Astrocyte (in vitro differentiated cells and primary cell): ENCODE measurements at regions not wholly inside any gene's neighbourhood (a gene's known extent, or its start where the extent isn't known, plus 50 kb on each side); places are given as distances from the start of the nearest gene placed in this dataset.

ENCODE experiments used
- EZH2 ChIP-seq: IDR thresholded peaks from 2 replicates; pipeline ENCODE4 v1.6.1; 2012; ENCODE audit warnings: mild to moderate bottlenecking, low read length, inconsistent platforms; ENCODE audit not compliant: insufficient read depth
- TF ChIP-seq, protein P1 (sequence below): IDR thresholded peaks from 2 replicates; pipeline ENCODE4 v1.5.1; 2011; ENCODE audit warnings: low read depth, mild to moderate bottlenecking, inconsistent platforms, low read length, moderate library complexity; ENCODE audit not compliant: insufficient read depth

DNA sequence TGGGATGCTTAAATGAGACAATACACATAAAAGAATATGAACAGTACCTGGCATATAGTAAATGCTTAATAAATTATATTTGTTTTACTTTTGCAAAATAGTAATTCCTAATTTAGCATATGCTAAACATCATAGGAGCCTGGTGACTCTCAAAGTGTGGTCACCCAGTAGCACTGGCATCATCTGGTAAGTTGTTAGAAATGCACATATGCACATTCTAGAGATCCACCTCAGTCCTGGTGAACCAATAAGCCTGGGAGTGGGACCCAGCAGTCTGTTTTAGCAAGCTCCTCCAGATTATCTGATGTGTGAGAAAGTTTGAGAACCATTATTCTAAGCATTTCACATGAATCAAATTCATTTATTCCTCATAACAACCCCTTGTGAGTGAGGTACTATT is 830.4 kb downstream of the RPA4 start:
- TF ChIP-seq, protein P1, sequence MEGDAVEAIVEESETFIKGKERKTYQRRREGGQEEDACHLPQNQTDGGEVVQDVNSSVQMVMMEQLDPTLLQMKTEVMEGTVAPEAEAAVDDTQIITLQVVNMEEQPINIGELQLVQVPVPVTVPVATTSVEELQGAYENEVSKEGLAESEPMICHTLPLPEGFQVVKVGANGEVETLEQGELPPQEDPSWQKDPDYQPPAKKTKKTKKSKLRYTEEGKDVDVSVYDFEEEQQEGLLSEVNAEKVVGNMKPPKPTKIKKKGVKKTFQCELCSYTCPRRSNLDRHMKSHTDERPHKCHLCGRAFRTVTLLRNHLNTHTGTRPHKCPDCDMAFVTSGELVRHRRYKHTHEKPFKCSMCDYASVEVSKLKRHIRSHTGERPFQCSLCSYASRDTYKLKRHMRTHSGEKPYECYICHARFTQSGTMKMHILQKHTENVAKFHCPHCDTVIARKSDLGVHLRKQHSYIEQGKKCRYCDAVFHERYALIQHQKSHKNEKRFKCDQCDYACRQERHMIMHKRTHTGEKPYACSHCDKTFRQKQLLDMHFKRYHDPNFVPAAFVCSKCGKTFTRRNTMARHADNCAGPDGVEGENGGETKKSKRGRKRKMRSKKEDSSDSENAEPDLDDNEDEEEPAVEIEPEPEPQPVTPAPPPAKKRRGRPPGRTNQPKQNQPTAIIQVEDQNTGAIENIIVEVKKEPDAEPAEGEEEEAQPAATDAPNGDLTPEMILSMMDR: no peak
- no peak for TF ChIP-seq EZH2
